ENCODE measurements at regions not wholly inside any gene's neighbourhood (a gene's known extent, or its start where the extent isn't known, plus 50 kb on each side); places are given as distances from the start of the nearest gene placed in this dataset.

- no peak for DNase-seq (ENCODE audit: low read depth)
Observed at GRCh38 chr16:86958423-86958822, 358.8 kb downstream of the C16orf95 start.

- no peak for DNase-seq (ENCODE audit: low read depth)
Observed at GRCh38 chr16:86959091-86959651, 358.0 kb downstream of the C16orf95 start.

GRCh38 chr16:86959729-86960128 lies 357.5 kb downstream of the C16orf95 start:
- DNase-seq (ENCODE audit: low read depth) = no peak

- no peak for DNase-seq (ENCODE audit: low read depth)
Observed at GRCh38 chr16:86960266-86960665, 356.9 kb downstream of the C16orf95 start.

- DNase-seq (ENCODE audit: low read depth) = no peak
Observed at GRCh38 chr16:86961171-86961601, 356.0 kb downstream of the C16orf95 start.

- DNase-seq (ENCODE audit: low read depth) = no peak
Observed at GRCh38 chr16:86962259-86962658, 354.9 kb downstream of the C16orf95 start.

GRCh38 chr16:86962913-86963312 lies 354.3 kb downstream of the C16orf95 start:
- no peak for DNase-seq (ENCODE audit: low read depth)

GRCh38 chr16:86963600-86964575 lies 353.3 kb downstream of the C16orf95 start:
- no peak for DNase-seq (ENCODE audit: low read depth)

- no peak for DNase-seq (ENCODE audit: low read depth)
Observed at GRCh38 chr16:86964796-86965241, 352.4 kb downstream of the C16orf95 start.

GRCh38 chr16:86965331-86965730 lies 351.9 kb downstream of the C16orf95 start:
- no peak for DNase-seq (ENCODE audit: low read depth)

GRCh38 chr16:86965840-86966550 lies 351.2 kb downstream of the C16orf95 start:
- DNase-seq (ENCODE audit: low read depth) = no peak

GRCh38 chr16:86966777-86967176 lies 350.4 kb downstream of the C16orf95 start:
- DNase-seq (ENCODE audit: low read depth) = no peak

GRCh38 chr16:86968866-86969265 lies 348.3 kb downstream of the C16orf95 start:
- DNase-seq (ENCODE audit: low read depth) = no peak

- no peak for DNase-seq (ENCODE audit: low read depth)
Observed at GRCh38 chr16:86969716-86970115, 347.5 kb downstream of the C16orf95 start.

- no peak for DNase-seq (ENCODE audit: low read depth)
Observed at GRCh38 chr16:86970279-86970678, 346.9 kb downstream of the C16orf95 start.

GRCh38 chr16:86970726-86971125 lies 346.5 kb downstream of the C16orf95 start:
- DNase-seq (ENCODE audit: low read depth) = no peak

- DNase-seq (ENCODE audit: low read depth) = no peak
Observed at GRCh38 chr16:86971251-86971650, 345.9 kb downstream of the C16orf95 start.

- DNase-seq (ENCODE audit: low read depth) = no peak
Observed at GRCh38 chr16:86974120-86974519, 343.1 kb downstream of the C16orf95 start.

- no peak for DNase-seq (ENCODE audit: low read depth)
Observed at GRCh38 chr16:86975445-86975844, 341.7 kb downstream of the C16orf95 start.

GRCh38 chr16:86977076-86977676 lies 340.0 kb downstream of the C16orf95 start:
- no peak for DNase-seq (ENCODE audit: low read depth)

- no peak for DNase-seq (ENCODE audit: low read depth)
Observed at GRCh38 chr16:86978445-86979030, 338.7 kb downstream of the C16orf95 start.

- no peak for DNase-seq (ENCODE audit: low read depth)
Observed at GRCh38 chr16:86979061-86979460, 338.1 kb downstream of the C16orf95 start.
